ENCODE measurements at regions not wholly inside any gene's neighbourhood (a gene's known extent, or its start where the extent isn't known, plus 50 kb on each side); places are given as distances from the start of the nearest gene placed in this dataset.

DNA sequence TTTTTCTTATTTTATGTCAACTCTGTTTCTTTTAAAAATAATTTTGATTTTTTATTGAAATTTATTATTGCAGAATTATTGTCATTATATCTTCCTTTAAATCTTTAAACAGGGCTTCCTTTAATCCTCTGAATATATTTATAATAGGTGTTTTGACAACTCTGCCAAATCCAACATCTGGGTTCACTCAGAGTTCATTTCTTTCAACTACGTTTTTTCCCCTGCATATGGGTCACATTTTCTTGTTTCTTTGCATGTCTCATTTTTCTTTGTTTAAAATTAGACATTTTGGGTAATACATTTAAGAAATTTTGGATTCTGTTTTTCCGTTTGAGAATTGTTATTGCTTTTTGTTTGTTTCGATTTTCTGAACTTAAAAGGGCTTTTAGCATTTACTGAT, 655.1 kb upstream of the CITED2 start:
- Histone ChIP-seq H3K18ac (ENCODE audit: low read length) (no peak overlapping the region), H4K5ac (ENCODE audit: low read length) (no peak overlapping the region), H3K4ac (ENCODE audit: low read depth, low read length) (no peak overlapping the region), H3K4me1 (ENCODE audit: control insufficient read depth, low read depth, low read length) (no peaks in the 10 kb centered on the region), H3K79me2 (ENCODE audit: control insufficient read depth, insufficient read depth, low read length) (no peaks in the 10 kb centered on the region), H3K23ac (ENCODE audit: low read length) (no peak overlapping the region), H3K36me3 (ENCODE audit: control insufficient read depth, insufficient read depth, low read length) (no peaks in the 10 kb centered on the region), H4K8ac (ENCODE audit: low read depth, low read length) (no peak overlapping the region), H3K4me3 (ENCODE audit: low read length) (no peak overlapping the region), H3K27ac (ENCODE audit: low read depth, low read length) (no peak overlapping the region), H3K9ac (ENCODE audit: low read length) (no peak overlapping the region), H2BK120ac (ENCODE audit: low read depth, low read length) (no peak overlapping the region), H3K27me3 (ENCODE audit: insufficient read depth, low read length, poor library complexity) (no peaks in the 10 kb centered on the region), H2BK5ac (ENCODE audit: low read length) (no peak overlapping the region), H2AK5ac (ENCODE audit: low read length) (no peak overlapping the region), H3K79me1 (ENCODE audit: low read length) (no peaks in the 10 kb centered on the region), H3K4me2 (ENCODE audit: low read length) (no peak overlapping the region), H3K56ac (ENCODE audit: low read length) (no peak overlapping the region), H2BK15ac (replicated peaks; ENCODE audit: low read depth) (no peak overlapping the region)
- no CpG with 5 or more reads among the region's 3 CpGs for WGBS (ENCODE audit: extremely low coverage, insufficient coverage, low lambda C conversion rate)
- no peak for DNase-seq

DNA sequence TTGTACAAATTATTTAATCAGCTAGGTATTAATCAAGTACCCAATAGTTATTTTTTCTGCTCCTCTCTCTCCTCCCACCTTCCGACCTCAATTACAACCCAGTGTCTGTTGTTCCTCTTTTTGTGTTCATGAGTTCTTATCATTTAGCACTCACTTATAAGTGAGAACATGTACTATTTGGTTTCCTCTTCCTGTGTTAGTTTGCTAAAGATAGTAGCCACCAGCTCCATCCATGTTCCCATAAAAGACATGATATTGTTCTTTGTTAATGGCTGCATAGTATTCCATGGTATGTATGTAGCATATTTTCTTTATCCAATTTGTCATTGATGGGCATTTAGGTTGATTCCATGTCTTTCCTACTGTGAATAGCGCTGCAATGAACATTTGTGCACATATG, 652.8 kb upstream of the CITED2 start:
- no peak overlapping the region for H4K5ac ChIP-seq (ENCODE audit: low read length)
- H4K8ac ChIP-seq (ENCODE audit: low read depth, low read length) = no peak overlapping the region
- H3K36me3 ChIP-seq (ENCODE audit: control insufficient read depth, insufficient read depth, low read length) = no peaks in the 10 kb centered on the region
- H3K79me1 ChIP-seq (ENCODE audit: low read length) = no peaks in the 10 kb centered on the region
- H3K4me1 ChIP-seq (ENCODE audit: control insufficient read depth, low read depth, low read length) = no peaks in the 10 kb centered on the region
- no peak overlapping the region for H2AK5ac ChIP-seq (ENCODE audit: low read length)
- H3K56ac ChIP-seq (ENCODE audit: low read length) = no peak overlapping the region
- H3K4me3 ChIP-seq (ENCODE audit: low read length) = no peak overlapping the region
- H3K27me3 ChIP-seq (ENCODE audit: insufficient read depth, low read length, poor library complexity) = no peaks in the 10 kb centered on the region
- no peak overlapping the region for H3K4ac ChIP-seq (ENCODE audit: low read depth, low read length)
- no peak overlapping the region for H2BK15ac ChIP-seq (replicated peaks; ENCODE audit: low read depth)
- no peak overlapping the region for H3K18ac ChIP-seq (ENCODE audit: low read length)
- no peak overlapping the region for H3K23ac ChIP-seq (ENCODE audit: low read length)
- H3K9ac ChIP-seq (ENCODE audit: low read length) = no peak overlapping the region
- no peak overlapping the region for H3K27ac ChIP-seq (ENCODE audit: low read depth, low read length)
- no peaks in the 10 kb centered on the region for H3K79me2 ChIP-seq (ENCODE audit: control insufficient read depth, insufficient read depth, low read length)
- H2BK5ac ChIP-seq (ENCODE audit: low read length) = no peak overlapping the region
- no peak for DNase-seq
- no peak overlapping the region for H2BK120ac ChIP-seq (ENCODE audit: low read depth, low read length)
- H3K4me2 ChIP-seq (ENCODE audit: low read length) = no peak overlapping the region
- WGBS (ENCODE audit: extremely low coverage, insufficient coverage, low lambda C conversion rate) = no CpG with 5 or more reads among the region's 2 CpGs

DNA sequence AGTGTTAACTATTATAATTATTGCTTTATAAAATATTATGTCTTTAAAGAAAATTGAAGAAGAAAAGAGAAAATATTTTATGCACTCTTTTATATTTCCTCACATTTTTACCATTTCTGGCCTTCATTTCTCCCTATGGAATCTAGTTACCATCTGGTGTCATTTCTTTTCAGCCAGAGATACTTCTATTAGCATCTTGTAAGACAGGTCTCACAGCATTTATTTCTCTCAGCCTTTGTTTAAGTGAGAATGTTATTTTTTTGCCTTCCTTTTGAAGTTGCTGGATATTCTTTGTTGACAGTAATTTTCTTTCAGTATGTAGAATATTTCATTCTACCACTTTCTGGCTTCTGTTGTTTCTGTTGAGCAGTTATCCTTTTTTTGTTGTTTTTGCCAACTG, 652.1 kb upstream of the CITED2 start:
- H3K79me1 ChIP-seq (ENCODE audit: low read length) = no peaks in the 10 kb centered on the region

DNA sequence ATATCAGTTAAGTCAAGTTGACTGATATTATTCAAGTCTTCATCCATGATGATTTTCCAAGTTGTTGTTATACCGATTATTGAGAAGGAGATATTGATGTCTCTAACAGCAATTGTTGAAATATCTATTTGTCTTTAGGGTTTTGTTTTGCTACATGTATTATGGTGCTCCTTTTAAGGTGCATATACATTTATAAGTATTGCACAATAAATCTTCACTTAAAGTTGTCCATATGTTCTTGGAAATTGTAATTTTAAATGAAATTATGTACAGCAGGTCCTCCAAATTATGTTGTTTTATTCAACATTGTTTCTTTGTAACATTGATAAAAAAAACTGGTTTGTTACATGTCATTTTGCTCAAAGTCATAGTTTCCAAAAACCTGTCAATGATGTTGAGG, 650.7 kb upstream of the CITED2 start:
- Histone ChIP-seq H2AK5ac (ENCODE audit: low read length) (no peak overlapping the region), H2BK120ac (ENCODE audit: low read depth, low read length) (no peak overlapping the region), H4K5ac (ENCODE audit: low read length) (no peak overlapping the region), H3K9ac (ENCODE audit: low read length) (no peak overlapping the region), H3K79me2 (ENCODE audit: control insufficient read depth, insufficient read depth, low read length) (no peaks in the 10 kb centered on the region), H3K18ac (ENCODE audit: low read length) (no peak overlapping the region), H3K23ac (ENCODE audit: low read length) (no peak overlapping the region), H2BK15ac (replicated peaks; ENCODE audit: low read depth) (no peak overlapping the region), H3K27ac (ENCODE audit: low read depth, low read length) (no peak overlapping the region), H3K4me1 (ENCODE audit: control insufficient read depth, low read depth, low read length) (no peaks in the 10 kb centered on the region), H3K79me1 (ENCODE audit: low read length) (no peaks in the 10 kb centered on the region), H3K4me3 (ENCODE audit: low read length) (no peak overlapping the region), H4K8ac (ENCODE audit: low read depth, low read length) (no peak overlapping the region), H3K4ac (ENCODE audit: low read depth, low read length) (no peak overlapping the region), H3K4me2 (ENCODE audit: low read length) (no peak overlapping the region), H3K56ac (ENCODE audit: low read length) (no peak overlapping the region), H2BK5ac (ENCODE audit: low read length) (no peak overlapping the region), H3K36me3 (ENCODE audit: control insufficient read depth, insufficient read depth, low read length) (no peaks in the 10 kb centered on the region), H3K27me3 (ENCODE audit: insufficient read depth, low read length, poor library complexity) (no peaks in the 10 kb centered on the region)
- WGBS (ENCODE audit: extremely low coverage, insufficient coverage, low lambda C conversion rate) = no CpG with 5 or more reads among the region's 1 CpG
- no peak for DNase-seq

More for the DNA sequence above, 652.1 kb upstream of the CITED2 start:
- Histone ChIP-seq H3K18ac (ENCODE audit: low read length) (no peak overlapping the region), H2BK5ac (ENCODE audit: low read length) (no peak overlapping the region), H2BK15ac (replicated peaks; ENCODE audit: low read depth) (no peak overlapping the region), H3K36me3 (ENCODE audit: control insufficient read depth, insufficient read depth, low read length) (no peaks in the 10 kb centered on the region), H3K9ac (ENCODE audit: low read length) (no peak overlapping the region), H2BK120ac (ENCODE audit: low read depth, low read length) (no peak overlapping the region), H4K8ac (ENCODE audit: low read depth, low read length) (no peak overlapping the region), H3K4me3 (ENCODE audit: low read length) (no peak overlapping the region), H3K27me3 (ENCODE audit: insufficient read depth, low read length, poor library complexity) (no peaks in the 10 kb centered on the region), H3K27ac (ENCODE audit: low read depth, low read length) (no peak overlapping the region), H2AK5ac (ENCODE audit: low read length) (no peak overlapping the region), H3K56ac (ENCODE audit: low read length) (no peak overlapping the region), H3K23ac (ENCODE audit: low read length) (no peak overlapping the region), H4K5ac (ENCODE audit: low read length) (no peak overlapping the region), H3K4me2 (ENCODE audit: low read length) (no peak overlapping the region), H3K4ac (ENCODE audit: low read depth, low read length) (no peak overlapping the region), H3K79me2 (ENCODE audit: control insufficient read depth, insufficient read depth, low read length) (no peaks in the 10 kb centered on the region), H3K4me1 (ENCODE audit: control insufficient read depth, low read depth, low read length) (no peaks in the 10 kb centered on the region)
- no peak for DNase-seq

GRCh38 chr6:140020207-140020791, 645.9 kb upstream of the CITED2 start:
- Histone ChIP-seq H3K27ac (ENCODE audit: low read depth, low read length) (no peak overlapping the region), H3K18ac (ENCODE audit: low read length) (no peak overlapping the region), H2BK15ac (replicated peaks; ENCODE audit: low read depth) (no peak overlapping the region), H3K9ac (ENCODE audit: low read length) (no peak overlapping the region), H3K4ac (ENCODE audit: low read depth, low read length) (no peak overlapping the region), H2BK5ac (ENCODE audit: low read length) (no peak overlapping the region), H3K56ac (ENCODE audit: low read length) (no peak overlapping the region), H4K5ac (ENCODE audit: low read length) (no peak overlapping the region), H3K36me3 (ENCODE audit: control insufficient read depth, insufficient read depth, low read length) (no peaks in the 10 kb centered on the region), H3K79me2 (ENCODE audit: control insufficient read depth, insufficient read depth, low read length) (no peaks in the 10 kb centered on the region), H2BK120ac (ENCODE audit: low read depth, low read length) (no peak overlapping the region), H3K79me1 (ENCODE audit: low read length) (no peaks in the 10 kb centered on the region), H3K23ac (ENCODE audit: low read length) (no peak overlapping the region), H4K8ac (ENCODE audit: low read depth, low read length) (no peak overlapping the region), H3K4me1 (ENCODE audit: control insufficient read depth, low read depth, low read length) (no peaks in the 10 kb centered on the region), H2AK5ac (ENCODE audit: low read length) (no peak overlapping the region), H3K27me3 (ENCODE audit: insufficient read depth, low read length, poor library complexity) (no peaks in the 10 kb centered on the region), H3K4me3 (ENCODE audit: low read length) (no peak overlapping the region), H3K4me2 (ENCODE audit: low read length) (no peak overlapping the region)
- no CpG with 5 or more reads among the region's 2 CpGs for WGBS (ENCODE audit: extremely low coverage, insufficient coverage, low lambda C conversion rate)
- no peak for DNase-seq

GRCh38 chr6:140018588-140018987, 644.1 kb upstream of the CITED2 start:
- no CpG with 5 or more reads among the region's 1 CpG for WGBS (ENCODE audit: extremely low coverage, insufficient coverage, low lambda C conversion rate)
- H3K9ac ChIP-seq (ENCODE audit: low read length) = no peak overlapping the region
- H3K56ac ChIP-seq (ENCODE audit: low read length) = no peak overlapping the region
- H4K5ac ChIP-seq (ENCODE audit: low read length) = no peak overlapping the region
- H3K4ac ChIP-seq (ENCODE audit: low read depth, low read length) = no peak overlapping the region
- no peak overlapping the region for H3K18ac ChIP-seq (ENCODE audit: low read length)
- H3K36me3 ChIP-seq (ENCODE audit: control insufficient read depth, insufficient read depth, low read length) = no peaks in the 10 kb centered on the region
- H2AK5ac ChIP-seq (ENCODE audit: low read length) = no peak overlapping the region
- no peaks in the 10 kb centered on the region for H3K79me1 ChIP-seq (ENCODE audit: low read length)
- no peaks in the 10 kb centered on the region for H3K4me1 ChIP-seq (ENCODE audit: control insufficient read depth, low read depth, low read length)
- no peak for DNase-seq
- no peak overlapping the region for H2BK120ac ChIP-seq (ENCODE audit: low read depth, low read length)
- H3K4me2 ChIP-seq (ENCODE audit: low read length) = no peak overlapping the region
- H3K27me3 ChIP-seq (ENCODE audit: insufficient read depth, low read length, poor library complexity) = no peaks in the 10 kb centered on the region
- no peak overlapping the region for H4K8ac ChIP-seq (ENCODE audit: low read depth, low read length)
- H2BK5ac ChIP-seq (ENCODE audit: low read length) = no peak overlapping the region
- H3K79me2 ChIP-seq (ENCODE audit: control insufficient read depth, insufficient read depth, low read length) = no peaks in the 10 kb centered on the region
- H2BK15ac ChIP-seq (replicated peaks; ENCODE audit: low read depth) = no peak overlapping the region
- H3K23ac ChIP-seq (ENCODE audit: low read length) = no peak overlapping the region
- H3K27ac ChIP-seq (ENCODE audit: low read depth, low read length) = no peak overlapping the region
- H3K4me3 ChIP-seq (ENCODE audit: low read length) = no peak overlapping the region

Data from mesendoderm (in vitro differentiated cells).